Retinal pigment epithelial cell (primary cell): ENCODE measurements at regions not wholly inside any gene's neighbourhood (a gene's known extent, or its start where the extent isn't known, plus 50 kb on each side); places are given as distances from the start of the nearest gene placed in this dataset.

Experiments used
- DNase-seq: peaks from one replicate; pipeline ENCODE4 v3.0.0-alpha.2; 2010; ENCODE audit warnings: low read depth
- H3K4me3 ChIP-seq: 2 replicates; pipeline ENCODE4 v1.5.1; 2011; ENCODE audit warnings: mild to moderate bottlenecking, low read length, control low read depth, moderate library complexity
- CTCF ChIP-seq: conservative IDR thresholded peaks from 2 replicates; pipeline ENCODE4 v1.5.1; 2011; ENCODE audit warnings: low read depth, low read length, control low read depth, inconsistent platforms

- TF ChIP-seq CTCF, result no peak
- DNase-seq, result no peak
- H3K4me3 ChIP-seq, result no peak overlapping the region
Measured at GRCh38 chr20:39111359-39112177, 149.4 kb downstream of the DHX35 start.

GRCh38 chr20:39110819-39111136 lies 148.6 kb downstream of the DHX35 start:
- H3K4me3 ChIP-seq, result no peak overlapping the region
- no peak for TF ChIP-seq CTCF
- DNase-seq, result no peak

GRCh38 chr20:39109933-39110818 lies 148.0 kb downstream of the DHX35 start:
- no peak for TF ChIP-seq CTCF
- DNase-seq, result no peak
- no peak overlapping the region for H3K4me3 ChIP-seq

- no peak for DNase-seq
- no peak for TF ChIP-seq CTCF
- no peak overlapping the region for H3K4me3 ChIP-seq
Measured at GRCh38 chr20:39108746-39109145, 146.6 kb downstream of the DHX35 start.

GRCh38 chr20:39107741-39108140 lies 145.6 kb downstream of the DHX35 start:
- no peak for TF ChIP-seq CTCF
- DNase-seq, result no peak
- no peak overlapping the region for H3K4me3 ChIP-seq

GRCh38 chr20:39106791-39107190 lies 144.6 kb downstream of the DHX35 start:
- TF ChIP-seq CTCF, result no peak
- DNase-seq, result no peak
- H3K4me3 ChIP-seq, result no peak overlapping the region
